ENCODE measurements at regions not wholly inside any gene's neighbourhood (a gene's known extent, or its start where the extent isn't known, plus 50 kb on each side); places are given as distances from the start of the nearest gene placed in this dataset.

DNA sequence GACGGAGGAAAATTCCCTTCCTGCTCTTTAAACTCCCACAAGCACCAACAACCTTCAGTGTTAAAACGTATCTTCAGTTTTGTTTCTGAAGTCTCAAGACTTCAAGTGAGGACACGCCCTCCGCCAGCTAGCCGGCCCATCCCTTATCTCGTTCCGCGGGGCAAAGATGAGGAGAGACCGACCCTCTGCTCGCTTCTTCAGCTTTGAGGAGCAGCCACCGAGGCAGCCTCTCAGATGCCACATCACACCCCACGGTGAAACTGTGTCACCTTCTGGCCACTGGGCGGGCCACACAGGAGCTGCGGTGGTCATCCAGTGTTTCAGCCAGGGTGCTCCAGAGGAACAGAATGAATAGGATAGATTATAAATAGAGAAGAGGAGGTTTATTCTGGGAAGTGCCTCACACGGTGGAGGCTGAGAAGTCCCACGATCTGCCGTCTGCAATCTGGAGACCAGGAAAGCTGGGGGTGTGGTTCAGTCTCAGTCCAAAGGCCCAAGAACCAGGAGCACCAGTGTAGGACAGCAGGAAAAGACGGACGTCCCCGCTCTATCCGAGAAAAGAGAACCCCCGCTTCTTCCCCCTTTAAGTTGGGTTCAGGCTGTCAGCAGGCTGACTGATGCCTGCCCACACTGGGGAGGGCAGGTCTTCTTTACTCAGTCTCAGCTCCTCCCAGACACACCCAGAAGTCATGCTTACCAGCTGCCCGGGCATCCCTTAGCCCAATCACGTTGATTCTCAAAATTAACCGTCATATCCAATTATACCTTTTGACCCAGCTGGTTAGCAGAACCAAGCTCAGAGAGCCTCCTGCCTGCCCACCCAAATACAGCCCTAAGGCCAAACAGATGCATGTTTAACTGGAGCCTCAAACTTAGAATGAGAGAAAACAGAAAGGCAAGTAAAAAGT lies 399.7 kb upstream of the ID2 start:
- TF ChIP-seq, protein P1, sequence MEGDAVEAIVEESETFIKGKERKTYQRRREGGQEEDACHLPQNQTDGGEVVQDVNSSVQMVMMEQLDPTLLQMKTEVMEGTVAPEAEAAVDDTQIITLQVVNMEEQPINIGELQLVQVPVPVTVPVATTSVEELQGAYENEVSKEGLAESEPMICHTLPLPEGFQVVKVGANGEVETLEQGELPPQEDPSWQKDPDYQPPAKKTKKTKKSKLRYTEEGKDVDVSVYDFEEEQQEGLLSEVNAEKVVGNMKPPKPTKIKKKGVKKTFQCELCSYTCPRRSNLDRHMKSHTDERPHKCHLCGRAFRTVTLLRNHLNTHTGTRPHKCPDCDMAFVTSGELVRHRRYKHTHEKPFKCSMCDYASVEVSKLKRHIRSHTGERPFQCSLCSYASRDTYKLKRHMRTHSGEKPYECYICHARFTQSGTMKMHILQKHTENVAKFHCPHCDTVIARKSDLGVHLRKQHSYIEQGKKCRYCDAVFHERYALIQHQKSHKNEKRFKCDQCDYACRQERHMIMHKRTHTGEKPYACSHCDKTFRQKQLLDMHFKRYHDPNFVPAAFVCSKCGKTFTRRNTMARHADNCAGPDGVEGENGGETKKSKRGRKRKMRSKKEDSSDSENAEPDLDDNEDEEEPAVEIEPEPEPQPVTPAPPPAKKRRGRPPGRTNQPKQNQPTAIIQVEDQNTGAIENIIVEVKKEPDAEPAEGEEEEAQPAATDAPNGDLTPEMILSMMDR (IDR thresholded peaks at IDR 0.05): no peak
- H3K27ac ChIP-seq: no peak overlapping the region
- H3K79me2 ChIP-seq: no peaks in the 10 kb centered on the region
- H3K4me2 ChIP-seq (ENCODE audit: low read length): no peak overlapping the region
- H3K36me3 ChIP-seq (ENCODE audit: control insufficient read depth, insufficient read depth, low read length): no peaks in the 10 kb centered on the region
- peaks cover 8% of the 10 kb centered on the region for H3K4me1 ChIP-seq
- no peak overlapping the region for H3K9ac ChIP-seq
- no peak overlapping the region for H3K4me3 ChIP-seq (ENCODE audit: low read depth, low read length)
- H3K27me3 ChIP-seq (ENCODE audit: control insufficient read depth, insufficient read depth, low read length): no peaks in the 10 kb centered on the region
- no peak overlapping the region for H2AFZ ChIP-seq
- H3K9me3 ChIP-seq (ENCODE audit: control insufficient read depth, low read length): no peaks in the 10 kb centered on the region

DNA sequence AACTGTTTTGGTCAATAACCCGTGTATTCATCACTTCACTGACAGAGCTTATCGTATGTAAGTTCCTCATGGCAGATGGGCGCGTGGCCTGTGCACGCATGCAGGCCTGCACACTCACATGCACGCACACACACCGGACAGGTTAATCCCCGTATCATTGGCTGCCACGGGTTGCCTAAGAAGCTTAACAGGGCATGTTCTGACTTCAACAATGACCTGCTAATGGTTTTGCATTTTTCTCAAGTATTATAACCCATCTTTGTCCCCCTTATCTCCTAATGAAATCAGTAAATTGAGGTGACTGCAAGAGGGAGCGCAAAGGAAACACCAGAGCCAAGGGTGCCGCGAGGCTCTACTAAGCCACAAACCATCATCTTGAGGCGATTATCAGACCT lies 399.0 kb upstream of the ID2 start:
- Histone ChIP-seq H3K27me3 (ENCODE audit: control insufficient read depth, insufficient read depth, low read length) (no peaks in the 10 kb centered on the region), H3K36me3 (ENCODE audit: control insufficient read depth, insufficient read depth, low read length) (no peaks in the 10 kb centered on the region), H2AFZ (no peak overlapping the region), H3K4me3 (ENCODE audit: low read depth, low read length) (no peak overlapping the region), H3K4me2 (ENCODE audit: low read length) (no peak overlapping the region), H3K9ac (no peak overlapping the region), H3K9me3 (ENCODE audit: control insufficient read depth, low read length) (no peaks in the 10 kb centered on the region), H3K79me2 (no peaks in the 10 kb centered on the region), H3K4me1 (peaks cover 5% of the 10 kb centered on the region), H3K27ac (no peak overlapping the region)
- TF ChIP-seq, protein P1 (IDR thresholded peaks at IDR 0.05): no peak

DNA sequence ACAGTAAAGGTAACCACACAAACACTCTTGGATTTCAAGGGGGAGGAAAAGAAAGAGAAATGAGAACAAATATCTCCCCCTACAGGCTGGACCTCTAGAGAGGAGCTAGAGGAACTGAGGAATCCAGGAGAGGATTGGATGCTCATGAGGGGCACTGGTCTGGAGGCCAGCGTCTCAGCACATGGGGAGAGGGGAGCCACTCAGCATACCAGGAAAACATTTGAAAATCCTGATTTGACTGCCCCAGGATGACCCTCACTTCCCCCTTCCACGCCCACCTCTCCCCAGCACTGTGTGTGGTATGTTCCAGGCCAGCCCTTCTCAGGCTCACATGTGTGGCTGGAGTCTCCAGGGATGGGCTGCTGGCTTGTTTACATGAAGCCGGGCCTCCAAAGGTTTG lies 396.8 kb upstream of the ID2 start:
- Histone ChIP-seq H3K9me3 (ENCODE audit: control insufficient read depth, low read length) (no peaks in the 10 kb centered on the region), H3K4me3 (ENCODE audit: low read depth, low read length) (no peak overlapping the region), H3K9ac (no peak overlapping the region), H3K79me2 (no peaks in the 10 kb centered on the region), H3K4me2 (ENCODE audit: low read length) (no peak overlapping the region), H2AFZ (no peak overlapping the region), H3K36me3 (ENCODE audit: control insufficient read depth, insufficient read depth, low read length) (no peaks in the 10 kb centered on the region), H3K27ac (no peak overlapping the region), H3K27me3 (ENCODE audit: control insufficient read depth, insufficient read depth, low read length) (no peaks in the 10 kb centered on the region), H3K4me1 (no peaks in the 10 kb centered on the region)
- TF ChIP-seq, protein P1 (IDR thresholded peaks at IDR 0.05): no peak

DNA sequence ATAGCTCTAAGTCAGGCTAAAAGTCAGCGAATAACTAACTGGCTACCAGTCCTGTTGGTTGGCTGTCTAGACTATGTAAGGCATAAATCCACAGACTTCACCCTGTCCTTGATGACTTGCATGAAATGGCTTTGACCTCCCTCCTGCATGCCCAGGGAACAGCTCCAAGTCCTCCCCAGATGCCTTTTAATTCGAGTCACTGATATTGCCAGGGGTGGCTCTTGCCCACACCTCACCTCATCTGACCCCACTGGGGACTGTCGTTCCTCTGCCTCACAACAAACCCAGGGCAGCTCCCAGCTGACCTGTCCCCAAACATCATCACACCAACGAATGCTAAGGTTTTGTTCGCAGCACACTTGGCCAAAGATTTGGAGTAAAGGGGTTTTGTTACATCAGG lies 396.0 kb upstream of the ID2 start:
- no peak overlapping the region for H3K9ac ChIP-seq
- H3K27ac ChIP-seq: no peak overlapping the region
- H3K79me2 ChIP-seq: no peaks in the 10 kb centered on the region
- H2AFZ ChIP-seq: no peak overlapping the region
- H3K4me2 ChIP-seq (ENCODE audit: low read length): no peak overlapping the region
- no peak overlapping the region for H3K4me3 ChIP-seq (ENCODE audit: low read depth, low read length)
- no peaks in the 10 kb centered on the region for H3K27me3 ChIP-seq (ENCODE audit: control insufficient read depth, insufficient read depth, low read length)
- no peaks in the 10 kb centered on the region for H3K9me3 ChIP-seq (ENCODE audit: control insufficient read depth, low read length)
- no peaks in the 10 kb centered on the region for H3K4me1 ChIP-seq
- no peaks in the 10 kb centered on the region for H3K36me3 ChIP-seq (ENCODE audit: control insufficient read depth, insufficient read depth, low read length)
- TF ChIP-seq, protein P1 (IDR thresholded peaks at IDR 0.05): no peak

DNA sequence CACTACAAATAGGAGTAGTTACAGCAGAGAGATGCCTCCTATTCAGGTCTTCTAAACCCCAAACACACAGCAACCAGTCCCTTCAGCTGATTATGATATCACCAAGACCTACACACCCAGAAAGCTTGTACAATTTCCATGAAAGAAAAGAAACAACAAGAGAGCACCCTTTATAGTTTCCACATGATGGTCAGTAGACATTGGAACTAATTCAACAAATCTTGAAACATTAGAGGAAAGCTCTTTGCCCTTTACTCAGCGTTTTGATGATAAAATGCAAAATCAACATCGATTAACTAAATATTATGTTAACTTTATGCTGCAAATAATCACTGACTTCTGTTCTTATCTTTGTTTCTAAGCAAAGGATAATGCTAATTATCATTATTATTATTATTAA lies 393.6 kb upstream of the ID2 start:
- H3K27ac ChIP-seq: no peak overlapping the region
- H3K4me1 ChIP-seq: no peaks in the 10 kb centered on the region
- TF ChIP-seq, protein P1 (IDR thresholded peaks at IDR 0.05): no peak
- no peaks in the 10 kb centered on the region for H3K36me3 ChIP-seq (ENCODE audit: control insufficient read depth, insufficient read depth, low read length)
- no peak overlapping the region for H2AFZ ChIP-seq
- no peaks in the 10 kb centered on the region for H3K79me2 ChIP-seq
- H3K4me3 ChIP-seq (ENCODE audit: low read depth, low read length): no peak overlapping the region
- H3K27me3 ChIP-seq (ENCODE audit: control insufficient read depth, insufficient read depth, low read length): no peaks in the 10 kb centered on the region
- H3K4me2 ChIP-seq (ENCODE audit: low read length): no peak overlapping the region
- H3K9ac ChIP-seq: no peak overlapping the region
- H3K9me3 ChIP-seq (ENCODE audit: control insufficient read depth, low read length): no peaks in the 10 kb centered on the region

Measured in parathyroid adenoma (tissue), 2 donors.